ENCODE measurements at regions not wholly inside any gene's neighbourhood (a gene's known extent, or its start where the extent isn't known, plus 50 kb on each side); places are given as distances from the start of the nearest gene placed in this dataset.

DNA sequence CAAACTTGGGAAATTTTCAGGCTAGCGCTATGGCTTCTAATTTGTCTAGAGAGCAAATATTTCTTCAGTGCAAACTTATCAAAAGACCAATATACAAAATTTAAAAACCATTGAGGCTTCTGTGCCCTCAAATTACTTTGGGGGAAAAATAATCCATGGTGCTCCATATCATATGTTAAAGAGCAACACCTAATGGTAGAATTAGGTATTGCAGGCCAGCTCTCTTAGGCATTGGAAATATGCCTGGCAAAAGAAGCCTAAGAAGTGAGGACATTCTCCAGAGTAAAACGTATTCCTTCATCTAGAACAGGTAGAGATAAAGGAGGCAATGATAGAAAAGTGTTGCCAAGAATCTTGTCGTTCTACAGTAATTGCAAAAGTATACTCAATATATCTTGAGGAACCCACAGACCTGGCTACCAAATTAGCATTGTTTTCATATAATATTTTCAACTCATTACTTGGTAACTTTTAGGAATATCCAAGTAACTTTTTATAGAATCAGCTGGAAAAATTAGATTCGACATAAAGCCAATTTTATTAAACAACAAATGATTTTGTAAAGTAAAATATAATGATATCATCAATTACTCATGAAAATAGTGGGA, 401.1 kb downstream of the BCL11A start:
- no peak for ATAC-seq (ENCODE audit: poor library complexity)
- DNase-seq: no peak
- intact Hi-C loops (cut with DNase I): no loop called here

DNA sequence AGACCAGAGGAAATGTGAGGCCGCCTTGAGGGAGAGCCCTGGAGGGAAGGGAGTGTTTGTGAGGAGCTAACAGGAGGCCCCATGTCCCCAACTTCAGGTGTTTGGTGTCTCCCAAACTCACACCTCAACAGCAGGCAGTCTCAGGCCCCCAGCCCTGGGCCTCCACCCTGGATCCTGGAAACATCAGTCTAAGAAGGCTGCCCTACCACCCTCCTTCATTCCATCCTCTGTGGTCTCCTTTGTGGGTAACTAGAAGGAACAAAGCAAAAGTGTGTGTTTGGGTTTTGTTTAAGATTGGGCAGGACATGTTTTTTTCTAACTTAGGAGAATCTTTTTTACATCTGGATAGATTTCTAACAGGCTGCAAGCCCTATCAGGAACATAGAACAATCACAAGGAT, 404.3 kb downstream of the BCL11A start:
- intact Hi-C loops (cut with DNase I): no loop called here
- no peak for ATAC-seq (ENCODE audit: poor library complexity)
- no peak for DNase-seq

DNA sequence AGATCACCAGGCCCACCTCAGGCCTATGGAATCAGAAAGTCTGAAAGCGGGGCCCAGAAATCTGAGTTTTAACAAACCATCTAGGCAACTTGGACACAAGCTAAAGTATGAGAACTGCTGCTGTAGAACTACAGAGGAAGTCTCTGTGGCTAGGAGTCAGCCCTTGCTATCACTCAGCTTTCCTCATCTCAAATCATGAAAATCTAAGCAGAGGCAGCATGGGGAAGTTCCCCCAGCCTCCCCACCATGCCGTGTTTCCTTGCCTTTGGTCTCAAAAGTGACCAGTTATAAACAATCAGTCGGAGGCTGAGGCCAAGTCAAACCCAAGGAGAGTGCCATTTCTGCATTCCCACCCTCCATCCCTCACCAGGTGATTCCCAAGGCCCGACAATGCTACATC, 404.7 kb downstream of the BCL11A start:
- DNase-seq: no peak
- no peak for ATAC-seq (ENCODE audit: poor library complexity)
- intact Hi-C loops (cut with DNase I): no loop called here

DNA sequence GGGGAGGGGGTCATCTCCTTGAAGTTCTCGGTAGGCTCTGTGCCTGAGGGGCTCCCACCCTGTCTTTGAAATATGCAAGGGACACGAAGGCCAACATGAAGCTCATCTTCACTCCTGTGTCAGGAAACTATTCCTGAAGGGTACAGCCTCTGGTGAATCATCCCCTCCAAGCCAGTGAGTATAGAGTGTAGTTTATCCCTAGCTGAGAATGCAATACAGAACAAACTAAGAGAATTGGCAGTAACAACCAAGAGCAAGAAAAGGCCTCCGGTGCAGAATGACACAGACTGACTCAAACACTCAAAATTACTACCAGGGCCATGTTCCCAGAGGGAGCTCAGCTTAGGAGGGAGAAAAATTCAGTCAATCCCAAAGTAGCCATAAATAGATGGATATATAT, 413.3 kb downstream of the BCL11A start:
- intact Hi-C loops (cut with DNase I): no loop called here
- DNase-seq: no peak
- no peak for ATAC-seq (ENCODE audit: poor library complexity)

DNA sequence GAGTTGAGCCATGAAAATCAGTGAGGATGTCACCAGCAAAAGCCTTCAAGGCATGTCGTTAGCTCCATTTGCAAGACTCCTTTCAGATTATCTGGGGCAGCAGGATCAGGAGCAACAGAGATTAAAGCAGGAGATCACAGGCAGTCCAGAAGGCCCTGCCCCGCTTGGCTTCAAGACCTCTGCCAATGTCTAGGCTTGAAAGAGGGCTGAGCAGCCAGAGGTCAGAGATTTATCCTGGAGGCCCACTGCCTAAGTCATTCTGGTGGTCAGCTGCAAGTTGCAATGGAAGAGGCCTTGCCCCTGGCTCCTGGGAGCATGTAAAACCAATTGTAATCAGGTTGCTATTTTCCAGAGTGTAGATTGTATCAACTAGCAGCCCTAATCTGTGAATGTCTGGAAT, 416.5 kb downstream of the BCL11A start:
- ATAC-seq (ENCODE audit: poor library complexity) (no peak), DNase-seq (no peak)
- intact Hi-C loops (cut with DNase I): no loop called here

DNA sequence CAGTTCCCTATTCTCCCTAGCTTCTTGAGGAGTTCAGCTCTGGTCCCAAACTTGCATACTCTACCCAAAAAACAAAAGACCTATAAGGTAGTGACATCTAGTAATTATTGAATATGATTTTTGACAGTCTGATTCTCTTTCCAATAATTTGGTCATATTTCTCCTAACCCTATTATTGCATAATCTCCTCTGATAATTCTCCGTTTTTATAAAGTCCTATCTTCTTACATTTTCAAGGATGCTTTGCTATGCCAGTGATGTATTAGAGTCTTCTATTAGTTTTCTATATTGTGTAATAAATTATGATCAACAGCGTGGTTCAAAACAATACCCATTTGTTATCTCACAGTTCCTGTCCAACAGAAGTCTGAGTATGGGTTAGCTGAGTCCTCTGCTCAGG, 426.3 kb downstream of the BCL11A start:
- no peak for ATAC-seq (ENCODE audit: poor library complexity)
- intact Hi-C loops (cut with DNase I): no loop called here
- no peak for DNase-seq

DNA sequence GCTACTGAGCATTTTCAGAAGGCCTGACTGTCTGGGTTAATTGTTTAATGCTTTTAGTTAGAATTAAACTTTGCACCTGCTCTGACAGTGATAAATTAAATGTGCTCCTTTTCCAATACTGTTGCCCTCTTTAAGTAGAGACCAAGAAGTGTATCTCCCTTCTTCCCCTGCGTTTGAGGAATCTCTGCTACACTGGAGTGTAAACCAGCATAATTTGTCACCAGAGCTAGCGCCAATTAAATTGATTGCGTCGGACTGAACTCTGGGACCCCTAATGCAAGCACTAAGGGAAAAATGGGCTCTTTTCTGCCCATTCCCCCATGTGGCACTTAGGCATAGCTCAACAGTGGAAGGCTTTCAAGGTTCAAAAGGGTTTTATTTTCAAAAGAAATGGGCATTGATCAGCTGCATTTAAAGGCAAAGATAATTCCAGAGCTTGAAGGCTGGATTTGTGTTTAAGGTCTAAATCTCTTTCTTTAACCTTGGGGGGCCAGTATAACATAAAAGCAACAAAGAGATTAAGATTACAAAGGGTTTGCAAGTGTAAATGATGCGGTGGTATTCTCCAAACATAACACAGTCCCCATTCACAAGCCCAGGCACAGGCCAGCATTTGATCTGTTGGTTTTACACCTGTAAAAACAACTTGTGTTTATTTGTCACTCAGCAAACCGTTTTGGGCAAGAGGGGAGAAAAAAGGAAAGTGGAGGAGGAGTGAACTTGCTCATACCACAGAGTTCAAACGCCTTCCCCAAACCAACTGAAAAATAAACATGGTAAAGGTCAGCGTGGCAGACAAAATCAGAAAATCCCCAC, 427.6 kb downstream of the BCL11A start:
- no peak for DNase-seq
- ATAC-seq (ENCODE audit: poor library complexity): no peak
- intact Hi-C loops (cut with DNase I): no loop called here

DNA sequence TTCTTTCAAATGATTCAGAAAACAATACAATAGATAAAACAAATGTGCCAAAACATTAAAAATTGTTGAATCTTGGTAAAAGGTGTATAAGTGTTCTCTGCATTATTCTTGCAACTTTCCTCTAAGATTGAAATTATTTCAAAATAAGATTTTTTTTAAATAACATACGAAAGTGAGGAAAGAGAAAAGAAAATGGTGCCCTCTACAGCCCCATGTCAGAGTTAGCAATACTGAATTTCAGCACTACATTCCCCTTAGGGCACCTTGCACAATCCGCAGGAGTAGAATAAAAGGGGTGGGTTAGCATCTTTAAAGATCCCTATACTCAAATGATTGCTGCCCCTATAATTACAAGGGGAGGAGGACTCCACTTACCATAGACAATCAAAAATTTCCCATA, 433.7 kb downstream of the BCL11A start:
- intact Hi-C loops (cut with DNase I): loop anchor here (10.0 kb wide), 1 partner anchor 435 kb away; the partner anchor contains the start of gene BCL11A
- DNase-seq (no peak), ATAC-seq (ENCODE audit: poor library complexity) (no peak)

DNA sequence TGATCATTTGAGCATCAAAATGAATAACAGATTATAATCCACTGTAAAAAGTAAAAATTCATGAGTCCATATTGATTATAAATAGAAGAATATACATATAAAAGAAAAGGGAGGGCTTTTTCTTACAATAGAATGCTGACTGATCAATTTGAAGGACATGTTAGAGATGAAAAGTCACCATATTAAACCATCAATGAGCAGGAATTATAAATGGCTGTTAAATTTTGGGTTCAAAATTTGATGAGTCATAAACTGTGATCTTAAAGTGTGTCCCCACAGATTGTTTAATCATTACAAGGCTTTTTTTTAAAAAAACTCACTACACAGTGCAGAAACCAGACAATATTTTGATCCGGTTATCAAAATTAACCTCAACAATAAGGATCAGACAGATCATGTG, 434.5 kb downstream of the BCL11A start:
- ATAC-seq (ENCODE audit: poor library complexity): no peak
- intact Hi-C loops (cut with DNase I): loop anchor here (10.0 kb wide), 1 partner anchor 436 kb away; the partner anchor contains the start of gene BCL11A
- DNase-seq: no peak

DNA sequence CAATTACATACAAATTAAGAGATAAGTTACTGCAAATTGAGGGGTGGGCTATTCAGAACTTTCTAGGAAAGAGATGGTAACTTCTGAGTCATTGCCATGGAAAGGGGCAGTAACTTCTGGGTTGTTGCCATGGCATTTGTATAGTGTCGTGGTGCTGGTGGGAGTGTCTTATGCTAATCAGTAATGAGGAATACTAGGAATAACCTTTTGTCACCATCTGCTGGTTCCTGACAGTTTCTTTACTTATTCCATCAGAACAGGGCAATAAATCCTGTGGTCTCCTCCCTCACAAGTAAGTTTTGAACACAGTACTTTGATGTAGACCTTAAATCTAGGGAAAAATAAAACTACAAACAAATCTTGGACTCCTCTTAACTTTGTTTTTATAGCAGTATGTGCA, 435.4 kb downstream of the BCL11A start:
- no peak for DNase-seq
- ATAC-seq (ENCODE audit: poor library complexity): no peak
- intact Hi-C loops (cut with DNase I): loop anchor here (10.0 kb wide), 1 partner anchor 437 kb away; the partner anchor contains the start of gene BCL11A

DNA sequence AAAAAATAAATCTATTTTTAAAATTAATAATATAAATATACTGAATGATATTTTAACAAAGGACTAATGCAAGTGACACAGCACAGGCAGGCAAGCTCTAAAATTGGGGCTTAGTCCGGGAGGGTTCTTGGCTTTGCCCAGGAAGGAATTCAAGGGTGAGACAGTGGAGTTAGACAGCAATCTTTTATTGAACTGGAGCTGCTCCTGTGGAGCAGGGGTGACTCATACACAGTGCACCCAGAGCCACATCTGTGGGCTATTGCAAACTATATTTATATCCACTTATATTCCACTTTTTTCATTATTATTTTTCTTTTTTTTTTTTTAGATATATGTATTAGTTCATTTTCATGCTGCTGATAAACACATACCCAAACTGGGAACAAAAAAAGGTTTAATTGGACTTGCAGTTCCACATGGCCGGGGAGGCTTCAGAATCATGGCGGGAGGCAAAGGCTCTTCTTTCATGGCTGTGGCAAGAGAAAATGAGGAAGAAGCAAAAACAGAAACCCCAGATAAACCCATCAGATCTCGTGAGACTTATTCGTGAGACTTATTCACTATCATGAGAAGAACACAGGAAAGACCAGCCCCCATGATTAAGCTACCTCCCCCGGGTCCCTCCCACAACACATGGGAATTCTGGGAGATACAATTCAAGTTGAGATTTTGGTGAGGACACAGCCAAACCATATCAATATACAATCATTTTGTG, 437.1 kb downstream of the BCL11A start:
- ATAC-seq (ENCODE audit: poor library complexity) (no peak), DNase-seq (no peak)
- intact Hi-C loops (cut with DNase I): loop anchor here (10.0 kb wide), 1 partner anchor 438 kb away; the partner anchor contains the start of gene BCL11A

DNA sequence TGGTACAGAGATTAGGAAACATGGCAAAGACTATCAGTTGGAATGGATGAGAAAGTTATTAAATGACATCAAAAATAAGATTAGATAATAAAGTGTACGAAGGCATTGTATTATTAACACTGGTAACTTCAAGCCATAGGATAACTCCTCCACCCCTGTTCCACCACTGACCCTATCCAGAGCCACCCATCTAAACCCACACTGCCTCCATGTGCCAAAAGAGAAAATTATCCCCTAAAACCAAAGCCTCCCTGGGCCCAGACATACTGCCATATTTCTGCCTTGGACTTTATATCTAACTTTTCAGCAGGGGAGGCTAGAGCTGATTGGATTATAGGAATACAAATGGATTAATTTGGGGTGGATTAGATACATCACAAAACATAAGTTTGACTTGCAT, 443.7 kb downstream of the BCL11A start:
- DNase-seq (no peak), ATAC-seq (ENCODE audit: poor library complexity) (no peak)
- intact Hi-C loops (cut with DNase I): loop anchor here (10.0 kb wide), 1 partner anchor 445 kb away; the partner anchor contains the start of gene BCL11A

DNA sequence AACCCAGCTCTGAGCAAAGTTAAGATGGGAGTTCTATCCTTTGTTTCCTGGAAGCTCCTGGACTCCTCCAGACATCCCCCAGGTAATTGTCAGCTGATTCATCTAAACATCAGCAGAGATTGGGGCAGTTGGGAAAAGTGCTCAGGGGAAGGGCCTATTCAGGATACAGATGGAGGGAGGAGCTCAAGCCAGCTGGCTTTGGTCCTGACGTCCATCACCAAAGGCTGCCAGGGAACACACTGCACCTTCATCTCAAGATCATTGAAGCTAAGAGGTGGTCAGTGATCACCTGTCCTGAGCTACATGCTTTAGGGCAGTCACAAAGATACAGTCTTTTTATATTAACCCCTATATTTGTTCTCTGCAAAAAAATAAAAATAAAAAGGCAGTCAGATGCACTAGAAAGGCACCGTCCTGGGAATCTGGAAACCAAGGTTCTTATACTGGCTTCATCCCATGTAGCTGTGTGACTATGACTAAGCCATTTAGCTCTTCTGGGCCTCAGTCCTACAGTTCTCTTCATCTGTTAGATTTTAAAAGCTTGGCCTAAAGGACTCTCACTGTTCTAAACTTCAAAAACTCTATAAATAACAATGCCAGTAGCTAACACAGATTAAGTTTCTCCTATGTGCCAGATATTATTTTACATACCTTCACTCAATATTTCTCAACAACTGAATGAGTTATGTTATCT, 446.5 kb downstream of the BCL11A start:
- intact Hi-C loops (cut with DNase I): no loop called here
- DNase-seq: peak; percentile 68
- ATAC-seq (ENCODE audit: poor library complexity): peak; percentile 94

DNA sequence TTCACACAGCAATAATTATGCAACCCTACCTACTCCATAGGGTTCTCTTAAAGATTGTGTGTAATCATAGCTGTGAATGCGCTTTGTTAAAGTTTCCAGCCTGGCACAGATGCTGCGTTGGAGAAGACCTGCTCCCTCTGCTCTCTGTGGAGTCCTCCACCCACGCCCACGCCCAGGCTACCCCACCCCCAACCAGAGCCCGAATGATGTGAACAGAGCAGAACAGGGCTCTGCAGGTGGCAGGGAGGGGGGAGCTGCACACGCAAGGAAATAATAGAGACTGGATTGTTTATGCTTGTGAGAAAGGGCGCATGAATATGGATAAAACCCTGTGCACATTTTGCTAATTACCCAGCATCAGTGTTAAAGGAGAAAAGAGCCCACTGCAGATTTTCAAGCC, 447.5 kb downstream of the BCL11A start:
- DNase-seq (no peak), ATAC-seq (ENCODE audit: poor library complexity) (no peak)
- intact Hi-C loops (cut with DNase I): no loop called here

DNA sequence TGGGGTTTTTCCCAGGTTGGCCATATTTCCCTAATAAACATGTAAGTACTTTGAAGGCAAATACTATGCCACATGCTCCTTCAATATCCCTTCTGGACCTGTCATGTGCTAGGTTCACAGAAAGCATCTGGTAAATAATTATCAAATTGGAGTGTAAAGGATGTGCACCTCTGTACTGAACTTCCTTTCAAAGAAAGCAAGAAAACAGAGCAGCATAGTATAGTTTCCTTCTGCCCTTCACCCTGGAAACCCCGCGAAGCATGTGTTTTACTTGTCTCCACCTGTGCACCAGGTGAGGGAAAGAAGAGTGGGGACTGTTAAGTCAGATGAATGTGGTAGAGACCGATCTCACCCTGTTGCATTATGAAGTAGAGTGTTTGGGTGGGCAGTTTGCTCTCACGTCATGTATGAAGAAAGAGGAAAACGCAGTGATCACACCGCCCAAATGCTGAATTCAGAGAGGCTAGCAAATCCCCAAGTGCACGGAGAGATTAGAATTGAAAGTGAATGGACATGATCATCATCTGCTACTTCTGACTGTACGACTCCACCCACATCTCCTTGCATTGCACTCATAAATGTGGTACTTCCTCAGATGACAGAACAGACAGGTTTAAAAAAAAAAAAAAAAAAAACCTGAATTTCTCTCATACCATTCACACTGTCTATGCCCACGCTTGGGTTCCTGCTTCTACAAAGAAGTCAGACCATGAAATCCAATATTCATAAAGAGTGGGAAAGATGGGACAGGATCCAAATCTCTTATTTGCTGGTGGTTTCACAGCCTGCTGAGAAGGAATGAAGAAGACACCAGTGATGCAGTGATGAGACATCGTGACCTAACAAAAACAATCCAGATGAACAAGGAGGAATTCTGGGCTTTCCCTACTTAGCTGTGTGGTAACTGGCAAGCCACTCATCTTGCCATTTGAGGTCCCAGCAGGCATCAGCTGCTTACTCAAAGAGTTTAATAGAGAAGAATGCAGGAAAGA, 448.6 kb downstream of the BCL11A start:
- intact Hi-C loops (cut with DNase I): no loop called here
- ATAC-seq (ENCODE audit: poor library complexity) (no peak), DNase-seq (no peak)

DNA sequence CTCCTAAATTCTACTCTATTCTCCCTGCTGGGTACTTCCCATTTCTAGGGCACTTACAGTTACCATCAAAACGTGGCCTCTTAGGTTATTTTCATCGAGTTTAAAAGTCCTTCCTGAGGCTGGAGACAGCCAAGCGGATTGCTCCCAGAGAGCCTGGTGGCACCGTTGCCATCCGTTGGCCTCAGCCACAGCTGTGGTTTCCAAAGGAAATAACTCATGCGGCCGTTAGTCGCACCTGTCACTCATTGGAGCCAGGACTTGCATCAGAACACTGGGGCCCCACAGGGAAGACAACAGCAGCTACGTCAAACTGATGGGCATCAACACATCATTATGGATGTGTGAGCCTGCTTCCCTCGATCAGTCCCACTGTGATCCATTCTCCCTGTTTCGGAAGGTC, 453.4 kb downstream of the BCL11A start:
- ATAC-seq (ENCODE audit: poor library complexity): no peak
- intact Hi-C loops (cut with DNase I): no loop called here
- DNase-seq: no peak

DNA sequence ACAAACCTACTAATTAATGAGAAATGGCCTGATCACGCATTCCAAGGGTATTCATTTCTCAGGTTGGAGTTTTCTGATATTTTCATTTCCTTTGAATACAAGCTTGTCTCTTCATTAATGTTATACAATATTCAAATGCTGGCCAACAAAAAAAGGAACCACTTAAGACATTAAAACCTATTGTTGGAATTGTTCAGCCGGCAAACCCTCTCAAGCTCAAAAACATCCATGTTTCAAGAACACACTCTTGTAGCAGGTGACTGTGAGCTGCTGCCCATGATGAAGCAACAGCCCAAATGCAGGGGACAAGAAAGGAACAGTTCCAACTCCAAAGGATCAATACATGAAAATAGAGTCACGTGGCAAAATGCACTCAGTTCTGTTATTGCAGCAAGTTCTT, 454.5 kb downstream of the BCL11A start:
- intact Hi-C loops (cut with DNase I): no loop called here
- no peak for DNase-seq
- ATAC-seq (ENCODE audit: poor library complexity): no peak

DNA sequence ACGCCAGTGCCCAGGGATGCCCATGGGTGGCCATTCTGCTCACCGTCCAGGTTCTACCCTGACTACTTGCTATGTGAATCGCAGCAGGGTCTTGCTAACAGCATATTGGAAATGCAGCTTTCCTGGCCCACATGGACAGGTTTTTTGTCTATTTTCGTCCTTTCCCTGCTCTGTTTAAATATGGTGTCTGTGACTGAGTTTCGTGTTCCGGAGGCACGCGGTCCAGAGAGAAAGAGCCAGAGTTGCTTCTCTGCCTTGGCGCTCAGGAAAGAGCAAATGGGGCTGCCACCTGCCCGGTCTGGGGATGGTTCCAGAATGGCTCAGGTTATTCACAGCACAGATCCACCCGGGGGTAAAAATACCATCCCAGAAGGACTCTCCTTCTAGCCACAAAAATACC, 456.2 kb downstream of the BCL11A start:
- no peak for DNase-seq
- intact Hi-C loops (cut with DNase I): no loop called here
- no peak for ATAC-seq (ENCODE audit: poor library complexity)

Measured in Right ventricle myocardium superior (tissue), 1 donor.